Panc1 (cell line): ENCODE measurements at regions not wholly inside any gene's neighbourhood (a gene's known extent, or its start where the extent isn't known, plus 50 kb on each side); places are given as distances from the start of the nearest gene placed in this dataset.

Experiments
- ATAC-seq: fragments of 200-7000 bp; cut with Tn5 transposase; 2 replicates; pipeline ENCODE4 v1.9.1; 2020; ENCODE audit warnings: mild to moderate bottlenecking, moderate library complexity
- BruUV-seq: library from RNA; stranded (reverse); fragments of 400-500 nt; replicated peaks from 2 replicates; lab custom pipeline; 2021; lab: Mats Ljungman, UMichigan
- CTCF ChIA-PET: fragments of 300-600 bp; sonication (Branson Sonifier 250); formaldehyde crosslinking; loops from one replicate; lab custom pipeline; 2022; ENCODE audit warnings: antibody characterized with exemption; lab: Charles Lee
- POLR2A ChIA-PET: fragments of 300-600 bp; sonication (Branson Sonifier 250); formaldehyde crosslinking; loops from one replicate; lab custom pipeline; 2022; ENCODE audit warnings: antibody characterized with exemption; lab: Charles Lee
- DNase-seq: peaks from one replicate; pipeline ENCODE4 v3.0.0-alpha.2; 2010; ENCODE audit warnings: low read depth, low spot score
- H3K27ac ChIP-seq: 2 replicates; pipeline ENCODE4 v1.5.1; 2011; ENCODE audit warnings: mild to moderate bottlenecking, low read length, inconsistent platforms
- H3K27me3 ChIP-seq: fragments of 200-500 bp; sonication (Bioruptor generic); 2 replicates; pipeline ENCODE4 v1.6.0; 2014; ENCODE audit warnings: low read length, inconsistent platforms; ENCODE audit not compliant: control insufficient read depth, insufficient read depth
- H3K36me3 ChIP-seq: fragments of 200-500 bp; sonication (Bioruptor generic); 2 replicates; pipeline ENCODE4 v1.5.1; 2014; ENCODE audit warnings: inconsistent platforms, mild to moderate bottlenecking, low read length, moderate library complexity; ENCODE audit not compliant: control insufficient read depth, insufficient read depth
- H3K4me1 ChIP-seq: 2 replicates; pipeline ENCODE4 v1.5.1; 2011; ENCODE audit warnings: inconsistent platforms, mild to moderate bottlenecking, low read length, moderate library complexity; ENCODE audit not compliant: control insufficient read depth, insufficient read depth
- H3K4me3 ChIP-seq, 2 experiments: 2 replicates each; pipeline ENCODE4 v1.5.1; 2011 to 2012; ENCODE audit warnings: low read depth in 2 of 2, low read length in 2 of 2, mild to moderate bottlenecking in 2 of 2, inconsistent platforms in 1 of 2, moderate library complexity in 1 of 2
- H3K9me3 ChIP-seq: fragments of 200-500 bp; sonication (Bioruptor generic); 2 replicates; pipeline ENCODE4 v1.5.1; 2014; ENCODE audit warnings: low read depth, mild to moderate bottlenecking, inconsistent platforms, low read length, moderate library complexity; ENCODE audit not compliant: control insufficient read depth, insufficient read depth
- CTCF ChIP-seq: fragments of 450-650 bp; IDR thresholded peaks from 2 replicates; pipeline ENCODE4 v1.5.1; 2017; ENCODE audit warnings: mild to moderate bottlenecking
- POLR2AphosphoS5 ChIP-seq: IDR thresholded peaks from 2 replicates; pipeline ENCODE4 v1.6.1; 2012; ENCODE audit warnings: mild to moderate bottlenecking, low read depth, low read length, moderate library complexity
- REST ChIP-seq, 2 experiments: IDR thresholded peaks; 2 replicates each; pipeline ENCODE4 v1.6.1; 2011 to 2012; ENCODE audit warnings: low read depth in 2 of 2, control low read depth in 1 of 2, low read length in 1 of 2, mild to moderate bottlenecking in 1 of 2, moderate library complexity in 1 of 2; ENCODE audit not compliant: insufficient read depth in 1 of 2
- SIN3A ChIP-seq: IDR thresholded peaks from 2 replicates; pipeline ENCODE4 v1.6.1; 2012; ENCODE audit warnings: low read depth, mild to moderate bottlenecking, low read length, moderate library complexity, borderline replicate concordance; ENCODE audit not compliant: insufficient read depth
- TCF7L2 ChIP-seq: IDR thresholded peaks from 2 replicates; pipeline ENCODE4 v1.6.1; 2011; ENCODE audit warnings: mild to moderate bottlenecking, low read depth, low read length, inconsistent platforms
- in situ Hi-C: cut with HindIII; loops from 2 replicates; pipeline ENCODE4 v1.10.0; 2016; ENCODE audit warnings: low sequenced_read_pairs, low pct_unique_long_range_greater_than_20kb
- intact Hi-C: fragments of 100-400 bp; cut with micrococcal nuclease; formaldehyde crosslinking; loops from one replicate; pipeline ENCODE4 v1.10.0; 2022; ENCODE audit not compliant: unreplicated experiment

GRCh38 chr13:47000165-47000564, 103.3 kb upstream of the HTR2A start:
- intact Hi-C loops (no loop called here), in situ Hi-C loops (no loop called here)
- no peak for DNase-seq
- Histone ChIP-seq H3K27me3 (no peaks in the 10 kb centered on the region), H3K4me3 (no peak overlapping the region), H3K27ac (no peak overlapping the region), H3K4me1 (no peaks in the 10 kb centered on the region), H3K36me3 (no peaks in the 10 kb centered on the region), H3K9me3 (no peaks in the 10 kb centered on the region)
- ChIA-PET POLR2A (no interaction called here), CTCF (no interaction called here)
- BruUV-seq: no TSS peak
- TF ChIP-seq POLR2AphosphoS5 (no peak), CTCF (no peak), REST (IDR thresholded peaks at IDR 0.05; ENCODE audit: insufficient read depth in 1 of 2, low read depth in 2 of 2, low read length in 1 of 2) (no peak), TCF7L2 (no peak), SIN3A (no peak)
- ATAC-seq: no peak

GRCh38 chr13:46996316-46997030, 99.6 kb upstream of the HTR2A start:
- Histone ChIP-seq H3K4me1 (no peaks in the 10 kb centered on the region), H3K27ac (no peak overlapping the region), H3K9me3 (no peaks in the 10 kb centered on the region), H3K36me3 (no peaks in the 10 kb centered on the region), H3K4me3 (no peak overlapping the region), H3K27me3 (no peaks in the 10 kb centered on the region)
- ATAC-seq: no peak
- intact Hi-C loops: no loop called here
- TF ChIP-seq SIN3A (no peak), POLR2AphosphoS5 (no peak), TCF7L2 (no peak), CTCF (no peak), REST (IDR thresholded peaks at IDR 0.05; ENCODE audit: insufficient read depth in 1 of 2, low read depth in 2 of 2, low read length in 1 of 2) (no peak)
- BruUV-seq: no TSS peak
- in situ Hi-C loops: no loop called here
- ChIA-PET POLR2A (no interaction called here), CTCF (no interaction called here)
- DNase-seq: no peak
